SK-N-SH (cell line): ENCODE measurements at regions not wholly inside any gene's neighbourhood (a gene's known extent, or its start where the extent isn't known, plus 50 kb on each side); places are given as distances from the start of the nearest gene placed in this dataset.

ENCODE experiments used
- CTCF ChIA-PET: fragments of 300-600, 350-600 bp; formaldehyde crosslinking; extraction: SDS; loops from one replicate; lab custom pipeline; 2021; lab: Yijun Ruan, JAX
- POLR2A ChIA-PET: fragments of 350-600 bp; sonication (Branson Sonifier 250); formaldehyde crosslinking; extraction: SDS; loops from one replicate; lab custom pipeline; 2020; ENCODE audit warnings: antibody characterized with exemption, inconsistent platforms; lab: Yijun Ruan, JAX
- DNase-seq: peaks from one replicate; pipeline ENCODE4 v3.0.0; 2012
- H2AFZ ChIP-seq: fragments of 200-600 bp; sonication (generic); 2 replicates; pipeline ENCODE4 v1.8.1; 2016; ENCODE audit warnings: antibody characterized with exemption, mild to moderate bottlenecking, low read depth
- H3F3A ChIP-seq: fragments of 200-600 bp; sonication (generic); replicated peaks from 2 replicates; pipeline ENCODE3; 2016; ENCODE audit warnings: antibody characterized with exemption, mild to moderate bottlenecking; ENCODE audit not compliant: insufficient read depth
- H3K27ac ChIP-seq, 2 experiments: fragments of 200-500 bp in 1 of 2; fragments of 200-600 bp in 1 of 2; sonication (Bioruptor generic) in 1 of 2; sonication (generic), shearing (Covaris generic) in 1 of 2; 2 replicates each; pipeline versions ENCODE4 v1.5.1 to v1.6.1; 2014 to 2016; ENCODE audit warnings: low read depth in 2 of 2, inconsistent platforms in 1 of 2, low read length in 1 of 2, mild to moderate bottlenecking in 1 of 2, mixed read lengths in 1 of 2
- H3K27me3 ChIP-seq: fragments of 200-600 bp; sonication (generic), shearing (Covaris generic); 2 replicates; pipeline ENCODE4 v1.6.1; 2016; ENCODE audit warnings: mixed run types; ENCODE audit not compliant: insufficient read depth
- H3K36me3 ChIP-seq, 2 experiments: fragments of 200-500 bp in 1 of 2; fragments of 200-600 bp in 1 of 2; sonication (Bioruptor generic) in 1 of 2; sonication (generic) in 1 of 2; replicated peaks in 1 of 2; 2 replicates each; pipeline versions ENCODE3 to v1.5.1; 2014 to 2016; ENCODE audit warnings: low read length in 1 of 2, mild to moderate bottlenecking in 1 of 2; ENCODE audit not compliant: insufficient read depth in 2 of 2, control insufficient read depth in 1 of 2
- H3K4me1 ChIP-seq, 2 experiments: fragments of 200-500 bp in 1 of 2; fragments of 200-600 bp in 1 of 2; sonication (Bioruptor generic) in 1 of 2; sonication (generic), shearing (Covaris generic) in 1 of 2; 2 replicates each; pipeline versions ENCODE4 v1.5.1 to v1.6.1; 2014 to 2016; ENCODE audit warnings: low read depth in 1 of 2, low read length in 1 of 2, mixed run types in 1 of 2; ENCODE audit not compliant: insufficient read depth in 2 of 2, control insufficient read depth in 1 of 2
- H3K4me2 ChIP-seq: fragments of 200-600 bp; sonication (generic), shearing (Covaris generic); 2 replicates; pipeline ENCODE4 v1.6.1; 2017; ENCODE audit warnings: mixed run types
- H3K4me3 ChIP-seq, 2 experiments: fragments of 200-500 bp in 1 of 2; fragments of 200-600 bp in 1 of 2; sonication (Bioruptor generic) in 1 of 2; sonication (generic), shearing (Covaris generic) in 1 of 2; 2 replicates each; pipeline versions ENCODE4 v1.5.1 to v1.8.1; 2014 to 2016; ENCODE audit warnings: low read depth in 2 of 2, inconsistent platforms in 1 of 2, low read length in 1 of 2, mild to moderate bottlenecking in 1 of 2, mixed read lengths in 1 of 2, moderate library complexity in 1 of 2
- H3K79me2 ChIP-seq: fragments of 200-600 bp; sonication (generic); 2 replicates; pipeline ENCODE4 v1.8.1; 2017; ENCODE audit warnings: mild to moderate bottlenecking; ENCODE audit not compliant: insufficient read depth
- H3K9ac ChIP-seq: fragments of 200-600 bp; sonication (generic); 2 replicates; pipeline ENCODE4 v1.6.1; 2017; ENCODE audit warnings: mixed run types
- H3K9me2 ChIP-seq: fragments of 200-600 bp; sonication (generic); 2 replicates; pipeline ENCODE4 v1.6.1; 2017; ENCODE audit warnings: mixed run types
- H3K9me3 ChIP-seq: fragments of 200-600 bp; sonication (generic); 2 replicates; pipeline ENCODE4 v1.6.1; 2017; ENCODE audit warnings: mixed run types, mild to moderate bottlenecking, moderate library complexity
- H4K20me1 ChIP-seq: fragments of 200-600 bp; sonication (generic); 2 replicates; pipeline ENCODE4 v1.6.1; 2017; ENCODE audit warnings: mild to moderate bottlenecking, mixed run types; ENCODE audit not compliant: insufficient read depth
- ELF1 ChIP-seq: IDR thresholded peaks from 2 replicates; pipeline ENCODE4 v1.4.0; 2012
- EP300 ChIP-seq, 2 experiments: IDR thresholded peaks; 2 replicates each; pipeline versions ENCODE4 v1.4.0 to v1.6.1; 2012; ENCODE audit warnings: borderline replicate concordance in 1 of 2, low read depth in 1 of 2, low read length in 1 of 2
- FOXJ3 ChIP-seq: sonication (generic); formaldehyde crosslinking; IDR thresholded peaks from 2 replicates; pipeline ENCODE4 v1.5.1; 2020; ENCODE audit warnings: mild to moderate bottlenecking, missing genetic modification reagents
- GABPA ChIP-seq: IDR thresholded peaks from 2 replicates; pipeline ENCODE4 v1.4.0; 2012; ENCODE audit warnings: low read depth, mild to moderate bottlenecking
- GATA2 ChIP-seq: sonication (generic); formaldehyde crosslinking; IDR thresholded peaks from 2 replicates; pipeline ENCODE4 v1.5.0; 2020; ENCODE audit warnings: mild to moderate bottlenecking, missing genetic modification reagents
- IRF3 ChIP-seq: fragments of 150-350 bp; IDR thresholded peaks from 2 replicates; pipeline ENCODE4 v1.6.1; 2016; ENCODE audit warnings: mild to moderate bottlenecking, low read depth, low read length
- JUND ChIP-seq: IDR thresholded peaks from 2 replicates; pipeline ENCODE4 v1.4.0; 2012
- MAX ChIP-seq: IDR thresholded peaks from 2 replicates; pipeline ENCODE4 v1.4.0; 2012; ENCODE audit warnings: low read depth
- MEF2A ChIP-seq: IDR thresholded peaks from 2 replicates; pipeline ENCODE4 v1.4.0; 2012; ENCODE audit warnings: low read depth, borderline replicate concordance
- MXI1 ChIP-seq: IDR thresholded peaks from 2 replicates; pipeline ENCODE4 v1.6.1; 2012; ENCODE audit warnings: mild to moderate bottlenecking, low read depth, low read length, improper control_type of control experiment
- PBX3 ChIP-seq: IDR thresholded peaks from 2 replicates; pipeline ENCODE4; 2012
- RAD21 ChIP-seq: IDR thresholded peaks from 2 replicates; pipeline ENCODE4 v1.6.1; 2012; ENCODE audit warnings: mild to moderate bottlenecking, low read length
- RCOR1 ChIP-seq: fragments of 150-350 bp; IDR thresholded peaks from 2 replicates; pipeline ENCODE4 v1.6.1; 2017; ENCODE audit warnings: antibody characterized with exemption, low read length
- RFX5 ChIP-seq: IDR thresholded peaks from 2 replicates; pipeline ENCODE4 v1.6.1; 2012; ENCODE audit warnings: mild to moderate bottlenecking, improper control_type of control experiment, low read length
- SMC3 ChIP-seq: IDR thresholded peaks from 2 replicates; pipeline ENCODE4 v1.6.1; 2012; ENCODE audit warnings: low read depth, low read length, improper control_type of control experiment
- TAF1 ChIP-seq: IDR thresholded peaks from 2 replicates; pipeline ENCODE4 v1.6.1; 2012; ENCODE audit warnings: low read depth, mild to moderate bottlenecking, low read length, moderate library complexity, borderline replicate concordance
- TCF12 ChIP-seq: IDR thresholded peaks from 2 replicates; pipeline ENCODE4 v1.4.0; 2012
- WGBS: methylation state at CpG from one replicate; pipeline ENCODE4 v1.1.6; 2017; ENCODE audit warnings: low lambda C conversion rate; 5-methylcytosine and 5-hydroxymethylcytosine counted together

GRCh38 chr11:15616130-15617105 lies 501.7 kb downstream of the INSC start:
- Histone ChIP-seq H3K27ac (peak overlapping the region in 1 of 2 experiments; percentile 100; a peak in 2 of 4 replicates), H4K20me1 (no peaks in the 10 kb centered on the region), H3K9me3 (no peaks in the 10 kb centered on the region), H3K4me3 (no peak overlapping the region), H3K9me2 (no peaks in the 10 kb centered on the region), H3K79me2 (no peaks in the 10 kb centered on the region), H2AFZ (no peak overlapping the region), H3K4me1 (peaks cover 0 to 54% of the 10 kb centered on the region in 2 experiments; a peak in 2 of 4 replicates), H3K36me3 (no peaks in the 10 kb centered on the region), H3K4me2 (no peak overlapping the region), H3K27me3 (no peaks in the 10 kb centered on the region), H3K9ac (no peak overlapping the region), H3F3A (no peaks in the 10 kb centered on the region)
- ChIA-PET CTCF (interaction anchor here (0.8 to 1.3 kb wide), 8 partner anchors 23 to 997 kb away, joined by 3 to 6 read pairs (median 3); no protein-coding TSS in a partner anchor), POLR2A (interaction anchor here (0.5 to 1.4 kb wide), 2 partner anchors 29 to 35 kb away, joined by 5 to 6 read pairs; no protein-coding TSS in a partner anchor)
- 24% methylated on average over 13 of the region's 13 CpGs for WGBS
- DNase-seq: peak; percentile 49
- TF ChIP-seq JUND (0 out of 2 replicates have a peak, but pooled peaks have one; percentile 4), MEF2A (no peak), GABPA (no peak), MXI1 (no peak), RAD21 (peak; percentile 24), GATA2 (CRISPR knock-in tag) (peak; percentile 94), MAX (no peak), TCF12 (peak; percentile 41; the same call in 1 of the 2 replicates), FOXJ3 (CRISPR knock-in tag) (peak; percentile 96), RCOR1 (peak; percentile 72), IRF3 (no peak), ELF1 (no peak), RFX5 (peak; percentile 91), EP300 (IDR thresholded peaks at IDR 0.05; ENCODE audit: borderline replicate concordance in 1 of 2, low read depth in 1 of 2, low read length in 1 of 2) (peak in 1 of 2 experiments; percentile 96; a peak in 2 of 4 replicates), TAF1 (no peak), PBX3 (peak; percentile 9; the same call in 1 of the 2 replicates), SMC3 (peak; percentile 9; the same call in 1 of the 2 replicates)
